ENCODE measurements at regions not wholly inside any gene's neighbourhood (a gene's known extent, or its start where the extent isn't known, plus 50 kb on each side); places are given as distances from the start of the nearest gene placed in this dataset.

DNA sequence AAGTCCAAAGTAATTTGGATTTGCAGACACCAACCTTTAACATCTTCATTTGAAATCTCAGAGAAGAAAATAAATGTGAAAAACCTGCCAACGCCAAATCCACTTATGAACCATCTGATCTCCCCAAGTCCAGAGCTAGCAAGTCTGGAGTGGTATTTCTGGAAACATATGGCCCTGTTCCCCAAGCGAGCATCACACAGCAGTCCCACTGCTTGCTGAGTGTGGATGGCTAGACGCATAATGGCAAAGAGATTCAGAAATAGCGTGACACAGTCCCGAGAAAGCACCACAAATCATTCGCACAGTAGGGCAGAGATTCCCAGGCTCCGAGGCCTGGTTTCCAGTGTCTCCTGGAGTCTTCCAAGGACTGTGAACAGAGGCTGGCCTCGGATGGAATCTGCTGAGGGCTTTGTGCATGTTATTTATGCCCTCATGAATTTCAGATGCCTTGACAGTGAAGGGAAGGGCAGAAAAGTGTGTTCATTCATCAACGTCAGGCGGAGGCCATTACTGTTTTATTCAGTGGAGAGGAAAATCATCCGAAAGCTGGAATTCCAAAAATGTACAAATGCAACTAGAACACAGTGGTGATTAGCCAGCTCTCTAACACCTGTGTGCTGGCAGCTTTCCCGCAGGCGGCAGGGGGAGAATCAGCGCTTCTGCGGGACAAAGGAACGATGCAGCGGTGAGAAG is 417.0 kb downstream of the EIPR1 start:
- no peak overlapping the region for H3K27ac ChIP-seq
- H2AFZ ChIP-seq, result no peak overlapping the region
- no peak overlapping the region for H3K4me3 ChIP-seq
- no peaks in the 10 kb centered on the region for H3K4me1 ChIP-seq (ENCODE audit: insufficient read depth)
- no peak for TF ChIP-seq EZH2 (IDR thresholded peaks at IDR 0.05; ENCODE audit: borderline replicate concordance)
- TF ChIP-seq, protein P1, sequence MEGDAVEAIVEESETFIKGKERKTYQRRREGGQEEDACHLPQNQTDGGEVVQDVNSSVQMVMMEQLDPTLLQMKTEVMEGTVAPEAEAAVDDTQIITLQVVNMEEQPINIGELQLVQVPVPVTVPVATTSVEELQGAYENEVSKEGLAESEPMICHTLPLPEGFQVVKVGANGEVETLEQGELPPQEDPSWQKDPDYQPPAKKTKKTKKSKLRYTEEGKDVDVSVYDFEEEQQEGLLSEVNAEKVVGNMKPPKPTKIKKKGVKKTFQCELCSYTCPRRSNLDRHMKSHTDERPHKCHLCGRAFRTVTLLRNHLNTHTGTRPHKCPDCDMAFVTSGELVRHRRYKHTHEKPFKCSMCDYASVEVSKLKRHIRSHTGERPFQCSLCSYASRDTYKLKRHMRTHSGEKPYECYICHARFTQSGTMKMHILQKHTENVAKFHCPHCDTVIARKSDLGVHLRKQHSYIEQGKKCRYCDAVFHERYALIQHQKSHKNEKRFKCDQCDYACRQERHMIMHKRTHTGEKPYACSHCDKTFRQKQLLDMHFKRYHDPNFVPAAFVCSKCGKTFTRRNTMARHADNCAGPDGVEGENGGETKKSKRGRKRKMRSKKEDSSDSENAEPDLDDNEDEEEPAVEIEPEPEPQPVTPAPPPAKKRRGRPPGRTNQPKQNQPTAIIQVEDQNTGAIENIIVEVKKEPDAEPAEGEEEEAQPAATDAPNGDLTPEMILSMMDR (IDR thresholded peaks at IDR 0.05; ENCODE audit: poor library complexity), result no peak
- TF ChIP-seq EZH2phosphoT487 (IDR thresholded peaks at IDR 0.05; ENCODE audit: low read depth, severe bottlenecking, unreplicated experiment), result no peak
- no peaks in the 10 kb centered on the region for H3K9me2 ChIP-seq (replicated peaks; ENCODE audit: insufficient read depth)
- no peaks in the 10 kb centered on the region for H3K27me3 ChIP-seq
- no peak overlapping the region for H3K4me2 ChIP-seq
- 88% methylated on average over 17 of the region's 17 CpGs for WGBS (ENCODE audit: low lambda C conversion rate, missing lambda C conversion rate)
- no peaks in the 10 kb centered on the region for H4K20me1 ChIP-seq (ENCODE audit: insufficient read depth, poor library complexity, severe bottlenecking)
- H3K36me3 ChIP-seq (replicated peaks; ENCODE audit: insufficient read depth, low read depth), result no peaks in the 10 kb centered on the region
- DNase-seq (ENCODE audit: low spot score), result no peak
- H3K79me2 ChIP-seq, result no peaks in the 10 kb centered on the region
- H3K9me3 ChIP-seq (ENCODE audit: low read depth), result no peaks in the 10 kb centered on the region

DNA sequence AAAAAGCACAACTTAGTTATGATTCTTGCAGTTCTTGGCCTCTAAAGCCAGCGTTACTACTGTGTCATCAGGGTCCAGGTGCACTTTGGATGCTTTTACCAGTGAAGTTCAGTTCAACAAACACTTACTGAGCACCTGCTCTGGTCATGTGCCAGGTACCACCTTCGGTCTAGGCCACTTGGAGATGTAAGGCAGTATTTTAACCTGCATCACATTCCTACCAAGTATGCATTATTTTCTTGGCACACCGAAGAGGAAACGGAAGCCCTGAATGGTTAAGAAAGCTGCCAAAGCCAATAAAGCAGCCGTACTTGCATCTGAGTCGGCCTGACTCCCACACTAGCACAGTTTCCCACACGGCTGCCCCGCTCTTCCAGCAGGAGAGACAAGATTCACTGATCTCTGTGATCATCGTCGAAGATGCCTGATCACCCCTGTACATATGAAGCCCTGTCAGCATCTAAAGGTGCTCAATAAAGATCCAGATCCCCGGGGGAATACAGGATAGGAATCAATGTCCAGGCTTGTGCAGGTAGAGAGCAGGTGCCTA is 427.1 kb downstream of the EIPR1 start:
- Histone ChIP-seq H3K36me3 (replicated peaks; ENCODE audit: insufficient read depth, low read depth) (no peaks in the 10 kb centered on the region), H2AFZ (no peak overlapping the region), H3K27me3 (no peaks in the 10 kb centered on the region), H3K27ac (no peak overlapping the region), H3K4me3 (no peak overlapping the region), H3K4me1 (ENCODE audit: insufficient read depth) (no peaks in the 10 kb centered on the region), H3K9me3 (ENCODE audit: low read depth) (no peaks in the 10 kb centered on the region), H3K4me2 (no peak overlapping the region), H3K79me2 (no peaks in the 10 kb centered on the region), H3K9me2 (replicated peaks; ENCODE audit: insufficient read depth) (no peaks in the 10 kb centered on the region), H4K20me1 (ENCODE audit: insufficient read depth, poor library complexity, severe bottlenecking) (no peaks in the 10 kb centered on the region)
- 88% methylated on average over 11 of the region's 11 CpGs for WGBS (ENCODE audit: low lambda C conversion rate, missing lambda C conversion rate)
- DNase-seq (ENCODE audit: low spot score), result no peak
- TF ChIP-seq EZH2 (IDR thresholded peaks at IDR 0.05; ENCODE audit: borderline replicate concordance), result no peak
- TF ChIP-seq EZH2phosphoT487 (IDR thresholded peaks at IDR 0.05; ENCODE audit: low read depth, severe bottlenecking, unreplicated experiment), result no peak
- TF ChIP-seq, protein P1 (IDR thresholded peaks at IDR 0.05; ENCODE audit: poor library complexity), result no peak

DNA sequence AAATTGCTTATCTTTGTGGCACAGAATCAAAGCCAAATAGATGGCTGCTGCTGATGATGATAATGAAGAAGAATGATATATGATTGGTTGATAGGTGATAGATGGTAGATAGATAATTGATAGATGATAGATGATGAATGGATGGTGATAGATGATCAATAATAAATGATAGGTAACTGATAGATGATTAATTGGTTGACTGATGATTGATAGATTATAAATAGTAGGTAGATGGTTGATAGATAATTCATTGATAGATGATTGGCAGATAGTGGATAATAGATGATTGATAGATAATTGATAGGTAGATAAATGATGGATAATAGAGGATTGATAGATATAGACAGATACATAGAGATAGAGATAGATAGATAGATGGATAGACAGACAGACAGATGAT is 430.2 kb downstream of the EIPR1 start:
- H3K79me2 ChIP-seq, result no peaks in the 10 kb centered on the region
- no peak for DNase-seq (ENCODE audit: low spot score)
- no peak overlapping the region for H2AFZ ChIP-seq
- no peaks in the 10 kb centered on the region for H3K36me3 ChIP-seq (replicated peaks; ENCODE audit: insufficient read depth, low read depth)
- H3K27me3 ChIP-seq, result no peaks in the 10 kb centered on the region
- no peaks in the 10 kb centered on the region for H3K4me1 ChIP-seq (ENCODE audit: insufficient read depth)
- H4K20me1 ChIP-seq (ENCODE audit: insufficient read depth, poor library complexity, severe bottlenecking), result no peaks in the 10 kb centered on the region
- H3K9me2 ChIP-seq (replicated peaks; ENCODE audit: insufficient read depth), result no peaks in the 10 kb centered on the region
- no peak overlapping the region for H3K4me3 ChIP-seq
- TF ChIP-seq EZH2phosphoT487 (IDR thresholded peaks at IDR 0.05; ENCODE audit: low read depth, severe bottlenecking, unreplicated experiment), result no peak
- no peak for TF ChIP-seq EZH2 (IDR thresholded peaks at IDR 0.05; ENCODE audit: borderline replicate concordance)
- TF ChIP-seq, protein P1 (IDR thresholded peaks at IDR 0.05; ENCODE audit: poor library complexity), result no peak
- H3K4me2 ChIP-seq, result no peak overlapping the region
- H3K9me3 ChIP-seq (ENCODE audit: low read depth), result no peaks in the 10 kb centered on the region
- no peak overlapping the region for H3K27ac ChIP-seq
